Fibroblast of lung (primary cell): ENCODE measurements at regions not wholly inside any gene's neighbourhood (a gene's known extent, or its start where the extent isn't known, plus 50 kb on each side); places are given as distances from the start of the nearest gene placed in this dataset.

Experiments used
- EZH2 ChIP-seq: IDR thresholded peaks from 2 replicates; pipeline ENCODE4 v1.5.1; 2012; ENCODE audit warnings: low read length, control low read depth, mild to moderate bottlenecking; ENCODE audit errors: missing control alignments
- TF ChIP-seq, protein P1 (sequence below), 2 donors: IDR thresholded peaks in 1 of 2; conservative IDR thresholded peaks in 1 of 2; 1 replicate in 1 of 2; 2 replicates in 1 of 2; pipeline ENCODE4 v1.5.1; 2011 to 2012; ENCODE audit warnings: low read length in 2 of 2, control low read depth in 1 of 2, inconsistent platforms in 1 of 2, low read depth in 1 of 2, mild to moderate bottlenecking in 1 of 2

DNA sequence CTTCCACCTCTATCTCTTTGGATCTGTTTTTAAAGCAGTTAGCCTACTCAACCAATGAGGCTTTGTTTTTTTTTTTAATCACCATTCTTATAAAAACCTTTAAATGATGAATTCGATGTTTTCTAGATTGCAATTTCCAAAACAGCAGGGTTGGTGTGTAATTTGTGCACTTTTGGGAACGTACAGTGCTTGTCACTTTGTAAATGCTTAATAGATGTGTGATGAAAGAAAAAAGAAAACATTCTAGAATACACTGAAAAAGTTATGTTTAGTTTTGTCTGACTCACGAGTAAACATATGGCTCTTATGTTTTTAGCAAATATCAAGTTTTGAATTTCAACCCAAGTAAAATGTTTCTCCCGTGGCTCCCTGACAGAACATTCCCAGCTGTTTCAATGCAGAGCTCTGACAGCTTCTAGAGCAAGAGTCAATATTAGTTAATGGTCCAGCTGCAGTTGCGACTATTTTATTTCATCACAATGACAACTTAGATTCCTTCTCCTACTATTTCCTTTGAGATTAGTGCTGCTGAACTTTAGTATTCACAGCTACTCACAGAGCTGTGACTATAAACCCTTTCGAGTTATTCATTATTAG is 362.5 kb upstream of the ADAMTS5 start:
- TF ChIP-seq, protein P1, sequence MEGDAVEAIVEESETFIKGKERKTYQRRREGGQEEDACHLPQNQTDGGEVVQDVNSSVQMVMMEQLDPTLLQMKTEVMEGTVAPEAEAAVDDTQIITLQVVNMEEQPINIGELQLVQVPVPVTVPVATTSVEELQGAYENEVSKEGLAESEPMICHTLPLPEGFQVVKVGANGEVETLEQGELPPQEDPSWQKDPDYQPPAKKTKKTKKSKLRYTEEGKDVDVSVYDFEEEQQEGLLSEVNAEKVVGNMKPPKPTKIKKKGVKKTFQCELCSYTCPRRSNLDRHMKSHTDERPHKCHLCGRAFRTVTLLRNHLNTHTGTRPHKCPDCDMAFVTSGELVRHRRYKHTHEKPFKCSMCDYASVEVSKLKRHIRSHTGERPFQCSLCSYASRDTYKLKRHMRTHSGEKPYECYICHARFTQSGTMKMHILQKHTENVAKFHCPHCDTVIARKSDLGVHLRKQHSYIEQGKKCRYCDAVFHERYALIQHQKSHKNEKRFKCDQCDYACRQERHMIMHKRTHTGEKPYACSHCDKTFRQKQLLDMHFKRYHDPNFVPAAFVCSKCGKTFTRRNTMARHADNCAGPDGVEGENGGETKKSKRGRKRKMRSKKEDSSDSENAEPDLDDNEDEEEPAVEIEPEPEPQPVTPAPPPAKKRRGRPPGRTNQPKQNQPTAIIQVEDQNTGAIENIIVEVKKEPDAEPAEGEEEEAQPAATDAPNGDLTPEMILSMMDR (conservative IDR thresholded peaks at IDR 0.05 in 1 of 2, IDR thresholded peaks at IDR 0.05 in 1 of 2; ENCODE audit: low read depth in 1 of 2, low read length in 2 of 2), result no peak
- no peak for TF ChIP-seq EZH2
